ENCODE measurements at regions not wholly inside any gene's neighbourhood (a gene's known extent, or its start where the extent isn't known, plus 50 kb on each side); places are given as distances from the start of the nearest gene placed in this dataset.
"Not testable (repeated sequence)": the region's sequence is repeated elsewhere in the genome, so short reads cannot be mapped to it uniquely, and the experiment has no call there.

- Histone ChIP-seq H3K4me1 (ENCODE audit: control insufficient read depth in 1 of 2, insufficient read depth in 2 of 2, low read length in 2 of 2) (no peaks in the 10 kb centered on the region), H3K27ac (ENCODE audit: low read depth in 1 of 2, low read length in 2 of 2) (no peak overlapping the region), H3K9me3 (ENCODE audit: control insufficient read depth, low read length) (no peaks in the 10 kb centered on the region), H3K4me3 (ENCODE audit: low read length in 2 of 2) (no peak overlapping the region), H3K27me3 (ENCODE audit: control insufficient read depth in 1 of 2, insufficient read depth in 2 of 2, low read length in 1 of 2) (no peaks in the 10 kb centered on the region), H3K36me3 (ENCODE audit: control insufficient read depth in 1 of 2, insufficient read depth in 2 of 2, low read length in 1 of 2) (no peaks in the 10 kb centered on the region)
- DNase-seq (no peak), ATAC-seq (ENCODE audit: low FRiP score) (no peak)
- whole genome bisulfite sequencing, 2 donors: 96 to 97% methylated on average over 7 of the region's 7 CpGs
- intact Hi-C loops (cut with DNase I): no loop called here
Measured at GRCh38 chr9:108052431-108053080, 563.0 kb upstream of the KLF4 start.

- Histone ChIP-seq H3K4me1 (ENCODE audit: control insufficient read depth in 1 of 2, insufficient read depth in 2 of 2, low read length in 2 of 2) (no peaks in the 10 kb centered on the region), H3K36me3 (ENCODE audit: control insufficient read depth in 1 of 2, insufficient read depth in 2 of 2, low read length in 1 of 2) (no peaks in the 10 kb centered on the region), H3K9me3 (ENCODE audit: control insufficient read depth, low read length) (no peaks in the 10 kb centered on the region), H3K27ac (ENCODE audit: low read depth in 1 of 2, low read length in 2 of 2) (no peak overlapping the region), H3K4me3 (ENCODE audit: low read length in 2 of 2) (no peak overlapping the region), H3K27me3 (ENCODE audit: control insufficient read depth in 1 of 2, insufficient read depth in 2 of 2, low read length in 1 of 2) (no peaks in the 10 kb centered on the region)
- 92 to 93% methylated on average over 4 of the region's 4 CpGs for whole genome bisulfite sequencing, 2 donors
- intact Hi-C loops (cut with DNase I): no loop called here
- ATAC-seq (ENCODE audit: low FRiP score) (no peak), DNase-seq (no peak)
Measured at GRCh38 chr9:108050894-108051293, 561.3 kb upstream of the KLF4 start.

- no peak for DNase-seq
- WGBS, 2 donors: 83 to 86% methylated on average over 6 of the region's 6 CpGs
- ATAC-seq (ENCODE audit: low FRiP score): no peak
Measured at GRCh38 chr9:108049671-108050494, 560.3 kb upstream of the KLF4 start.

GRCh38 chr9:108049026-108049607, 559.5 kb upstream of the KLF4 start:
- Histone ChIP-seq H3K4me1 (ENCODE audit: control insufficient read depth in 1 of 2, insufficient read depth in 2 of 2, low read length in 2 of 2) (no peaks in the 10 kb centered on the region), H3K27ac (ENCODE audit: low read depth in 1 of 2, low read length in 2 of 2) (no peak overlapping the region), H3K4me3 (ENCODE audit: low read length in 2 of 2) (no peak overlapping the region), H3K36me3 (ENCODE audit: control insufficient read depth in 1 of 2, insufficient read depth in 2 of 2, low read length in 1 of 2) (no peaks in the 10 kb centered on the region), H3K27me3 (ENCODE audit: control insufficient read depth in 1 of 2, insufficient read depth in 2 of 2, low read length in 1 of 2) (no peaks in the 10 kb centered on the region), H3K9me3 (ENCODE audit: control insufficient read depth, low read length) (peaks cover 2% of the 10 kb centered on the region)
- intact Hi-C loops (cut with DNase I): no loop called here
- WGBS, 2 donors: 23 to 36% methylated on average over 7 of the region's 7 CpGs
- DNase-seq: no peak
- ATAC-seq (ENCODE audit: low FRiP score): no peak

More at GRCh38 chr9:108049671-108050494, 560.3 kb upstream of the KLF4 start:
- Histone ChIP-seq H3K4me1 (ENCODE audit: control insufficient read depth in 1 of 2, insufficient read depth in 2 of 2, low read length in 2 of 2) (no peaks in the 10 kb centered on the region), H3K4me3 (ENCODE audit: low read length in 2 of 2) (no peak overlapping the region), H3K27ac (ENCODE audit: low read depth in 1 of 2, low read length in 2 of 2) (no peak overlapping the region), H3K27me3 (ENCODE audit: control insufficient read depth in 1 of 2, insufficient read depth in 2 of 2, low read length in 1 of 2) (no peaks in the 10 kb centered on the region), H3K36me3 (ENCODE audit: control insufficient read depth in 1 of 2, insufficient read depth in 2 of 2, low read length in 1 of 2) (no peaks in the 10 kb centered on the region), H3K9me3 (ENCODE audit: control insufficient read depth, low read length) (no peaks in the 10 kb centered on the region)
- intact Hi-C loops (cut with DNase I): no loop called here

- intact Hi-C loops (cut with DNase I): no loop called here
- no peak overlapping the region for H3K27ac ChIP-seq (ENCODE audit: low read depth in 1 of 2, low read length in 2 of 2)
- no peak overlapping the region for H3K4me3 ChIP-seq (ENCODE audit: low read length in 2 of 2)
- no peaks in the 10 kb centered on the region for H3K36me3 ChIP-seq (ENCODE audit: control insufficient read depth in 1 of 2, insufficient read depth in 2 of 2, low read length in 1 of 2)
- ATAC-seq (ENCODE audit: low FRiP score) (no peak), DNase-seq (no peak)
- no peaks in the 10 kb centered on the region for H3K4me1 ChIP-seq (ENCODE audit: control insufficient read depth in 1 of 2, insufficient read depth in 2 of 2, low read length in 2 of 2)
- H3K9me3 ChIP-seq (ENCODE audit: control insufficient read depth, low read length): peaks cover 2% of the 10 kb centered on the region
- H3K27me3 ChIP-seq (ENCODE audit: control insufficient read depth in 1 of 2, insufficient read depth in 2 of 2, low read length in 1 of 2): no peaks in the 10 kb centered on the region
Measured at GRCh38 chr9:108048406-108049025, 558.9 kb upstream of the KLF4 start.

- H3K4me1 ChIP-seq (ENCODE audit: control insufficient read depth in 1 of 2, insufficient read depth in 2 of 2, low read length in 2 of 2); H3K36me3 ChIP-seq (ENCODE audit: control insufficient read depth in 1 of 2, insufficient read depth in 2 of 2, low read length in 1 of 2); H3K4me3 ChIP-seq (ENCODE audit: low read length in 2 of 2); intact Hi-C loops (cut with DNase I); H3K27ac ChIP-seq (ENCODE audit: low read depth in 1 of 2, low read length in 2 of 2); DNase-seq; H3K9me3 ChIP-seq (ENCODE audit: control insufficient read depth, low read length); ATAC-seq (ENCODE audit: low FRiP score); H3K27me3 ChIP-seq (ENCODE audit: control insufficient read depth in 1 of 2, insufficient read depth in 2 of 2, low read length in 1 of 2): not testable (repeated sequence)
- whole genome bisulfite sequencing, 2 donors: 69 to 89% methylated on average over 1 of the region's 1 CpG
Measured at GRCh38 chr9:108047777-108048176, 558.2 kb upstream of the KLF4 start.

- H3K27me3 ChIP-seq (ENCODE audit: control insufficient read depth in 1 of 2, insufficient read depth in 2 of 2, low read length in 1 of 2): no peaks in the 10 kb centered on the region
- H3K4me3 ChIP-seq (ENCODE audit: low read length in 2 of 2): no peak overlapping the region
- no peaks in the 10 kb centered on the region for H3K4me1 ChIP-seq (ENCODE audit: control insufficient read depth in 1 of 2, insufficient read depth in 2 of 2, low read length in 2 of 2)
- no peak overlapping the region for H3K27ac ChIP-seq (ENCODE audit: low read depth in 1 of 2, low read length in 2 of 2)
- H3K9me3 ChIP-seq (ENCODE audit: control insufficient read depth, low read length): peaks cover 2% of the 10 kb centered on the region
- ATAC-seq (ENCODE audit: low FRiP score) (no peak), DNase-seq (no peak)
- intact Hi-C loops (cut with DNase I): no loop called here
- 69 to 72% methylated on average over 5 of the region's 5 CpGs for WGBS, 2 donors
- H3K36me3 ChIP-seq (ENCODE audit: control insufficient read depth in 1 of 2, insufficient read depth in 2 of 2, low read length in 1 of 2): no peaks in the 10 kb centered on the region
Measured at GRCh38 chr9:108047264-108047663, 557.7 kb upstream of the KLF4 start.

- intact Hi-C loops (cut with DNase I): no loop called here
- WGBS, 2 donors: 91 to 94% methylated on average over 1 of the region's 1 CpG
- Histone ChIP-seq H3K4me3 (ENCODE audit: low read length in 2 of 2) (no peak overlapping the region), H3K27me3 (ENCODE audit: control insufficient read depth in 1 of 2, insufficient read depth in 2 of 2, low read length in 1 of 2) (no peaks in the 10 kb centered on the region), H3K4me1 (ENCODE audit: control insufficient read depth in 1 of 2, insufficient read depth in 2 of 2, low read length in 2 of 2) (no peaks in the 10 kb centered on the region), H3K9me3 (ENCODE audit: control insufficient read depth, low read length) (peaks cover 2% of the 10 kb centered on the region), H3K36me3 (ENCODE audit: control insufficient read depth in 1 of 2, insufficient read depth in 2 of 2, low read length in 1 of 2) (no peaks in the 10 kb centered on the region), H3K27ac (ENCODE audit: low read depth in 1 of 2, low read length in 2 of 2) (no peak overlapping the region)
- DNase-seq: no peak
- no peak for ATAC-seq (ENCODE audit: low FRiP score)
Measured at GRCh38 chr9:108045851-108046250, 556.3 kb upstream of the KLF4 start.
